HUDEP-2 (cell line): ENCODE measurements at regions not wholly inside any gene's neighbourhood (a gene's known extent, or its start where the extent isn't known, plus 50 kb on each side); places are given as distances from the start of the nearest gene placed in this dataset.

ENCODE experiments used
- DNase-seq, 76 experiments: peaks; one replicate each; lab custom pipeline; 2025; ENCODE audit not compliant: unreplicated experiment in 76 of 76; lab: John Stamatoyannopoulos, UW

DNA sequence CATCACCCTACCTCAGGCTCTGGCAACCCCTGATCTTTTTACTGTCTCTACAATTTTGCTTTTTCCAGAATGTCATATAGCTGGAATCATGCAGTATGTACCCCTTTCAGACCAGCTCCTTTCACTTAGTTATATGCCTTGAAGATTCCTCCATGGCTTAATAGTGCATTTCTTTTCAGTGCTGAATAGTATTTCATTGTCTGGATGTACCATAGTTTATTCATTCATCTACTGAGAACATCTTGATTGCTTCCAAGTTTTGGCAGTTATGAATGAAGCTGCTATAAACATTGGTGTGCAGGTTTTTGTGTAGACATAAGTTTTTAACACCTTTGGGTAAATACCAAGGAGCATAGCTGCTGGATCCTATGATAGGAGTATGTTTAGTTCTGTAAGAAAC is 50.8 kb upstream of the ANP32A start:
- no peak for DNase-seq

DNA sequence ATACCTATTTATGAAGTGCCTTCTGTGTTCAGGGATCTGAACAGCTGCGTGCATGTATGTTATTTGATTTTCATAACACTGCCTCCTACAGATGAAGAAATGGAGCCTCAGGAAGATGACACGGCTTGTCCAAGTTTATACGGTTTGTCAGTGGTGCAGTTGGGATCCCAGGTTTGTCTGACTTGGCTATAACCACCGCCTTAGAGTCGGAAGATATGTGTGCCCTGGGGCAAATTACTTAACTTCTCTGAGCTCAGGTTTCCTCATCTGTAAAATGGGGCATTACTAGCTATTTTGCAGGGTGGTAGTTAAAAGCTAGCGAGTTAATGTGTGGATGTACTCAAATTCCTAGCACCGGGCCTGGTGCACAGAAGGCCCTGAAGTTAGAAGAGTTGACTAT is 54.1 kb upstream of the ANP32A start:
- no peak for DNase-seq

DNA sequence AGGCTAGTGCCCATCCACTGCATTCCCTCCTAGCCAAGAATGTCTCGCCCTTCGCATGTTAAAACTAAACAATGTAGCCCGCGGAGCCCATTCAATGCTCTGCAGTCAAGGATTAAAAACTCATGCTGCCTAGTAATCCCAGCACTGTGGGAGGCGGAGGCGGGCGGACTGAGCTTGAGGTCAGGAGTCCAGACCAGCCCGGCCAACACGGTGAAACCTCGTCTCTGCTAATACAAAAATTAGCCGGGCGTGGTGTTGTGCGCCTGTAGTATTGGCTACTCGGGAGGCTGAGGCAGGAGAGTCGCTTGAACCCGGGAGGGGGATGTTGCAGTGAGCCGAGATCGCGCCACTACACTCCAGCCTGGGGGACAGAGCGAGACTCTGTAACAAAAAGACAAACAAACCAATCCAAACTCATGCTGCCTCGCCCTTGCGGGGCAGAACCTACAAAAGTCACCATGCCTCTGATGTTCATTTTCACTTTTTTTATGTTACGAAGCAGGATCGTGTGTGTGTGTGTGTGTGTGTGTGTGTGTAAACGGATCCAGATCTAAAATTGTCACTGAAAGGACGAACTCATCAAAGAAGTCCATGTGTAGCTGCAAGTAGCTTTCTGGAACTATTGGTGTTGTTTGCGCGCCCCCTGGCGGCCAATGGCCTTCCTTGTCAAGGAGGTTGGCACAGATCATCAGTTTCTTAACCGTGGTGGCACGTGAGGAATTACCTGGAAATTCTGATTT is 54.8 kb upstream of the SPESP1 start:
- peak in 74 of 76 experiments; percentile 5 to 85 (median 70) for DNase-seq

DNA sequence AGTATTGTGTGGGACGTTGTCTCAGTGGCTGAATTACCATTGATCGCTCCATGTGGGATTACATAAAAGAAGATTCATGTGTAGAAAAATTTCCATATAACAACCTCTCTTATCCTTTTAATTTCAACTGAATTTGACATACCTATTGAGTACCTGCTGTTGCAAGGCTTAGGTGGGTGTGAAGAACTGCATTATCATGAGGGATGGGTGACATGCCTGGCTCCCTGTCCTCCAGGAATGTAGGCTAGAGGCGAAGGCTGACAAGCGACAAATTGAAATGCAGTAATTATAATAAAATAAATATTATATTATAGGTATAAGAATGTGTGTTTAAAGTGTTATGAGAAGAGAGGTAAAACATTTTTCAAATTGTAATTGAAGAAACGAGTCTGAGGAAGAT is 52.7 kb upstream of the SPESP1 start:
- DNase-seq, result no peak

DNA sequence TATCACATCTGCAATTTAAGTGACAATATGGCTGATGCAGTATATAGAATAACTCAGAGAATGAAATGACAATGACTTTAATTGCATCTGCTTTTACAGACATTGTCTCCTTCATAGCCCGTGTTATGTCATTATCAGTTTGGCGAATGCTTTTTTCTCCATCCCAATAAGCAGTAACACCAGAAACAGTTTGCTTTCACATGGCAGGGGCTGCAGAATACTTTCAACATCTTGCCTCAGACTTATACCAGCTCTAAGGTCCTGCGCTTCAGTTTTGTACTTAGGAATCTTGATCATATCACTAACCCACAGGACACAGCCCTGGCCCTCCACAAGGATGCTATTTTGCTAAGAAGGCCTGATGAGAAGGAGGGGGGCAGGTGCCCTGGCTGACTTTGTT is 49.9 kb upstream of the SPESP1 start:
- DNase-seq, result no peak
